Left renal pelvis (tissue), 4 donors: ENCODE measurements at regions not wholly inside any gene's neighbourhood (a gene's known extent, or its start where the extent isn't known, plus 50 kb on each side); places are given as distances from the start of the nearest gene placed in this dataset.

Experiments used
- DNase-seq, 4 donors: peaks; one replicate each; pipeline ENCODE4 v3.0.0-alpha.2; 2013; ENCODE audit warnings: low read depth in 4 of 4, low spot score in 3 of 4

- no peak for DNase-seq
These were observed 895.6 kb upstream of the SLC10A2 start for GRCh38 chr13:103961784-103962183.

DNA sequence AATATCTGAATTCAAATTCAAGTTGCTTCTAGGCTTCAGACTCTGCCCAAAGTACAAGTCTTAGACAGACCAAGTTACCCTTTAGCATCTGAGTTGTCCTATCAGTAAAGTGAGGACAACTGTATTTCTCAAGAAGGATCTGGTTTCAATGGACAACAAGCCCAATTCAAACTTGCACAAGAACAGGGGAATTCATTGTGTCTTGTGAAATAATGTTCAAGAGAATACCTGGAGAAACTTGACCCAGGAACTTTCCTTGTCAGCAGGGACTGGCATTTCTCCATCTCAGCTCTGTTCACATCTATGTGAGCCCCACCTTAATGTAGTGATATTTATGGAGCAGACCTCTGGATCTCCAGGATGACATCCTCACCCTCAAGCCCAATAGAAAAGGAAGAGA is 894.9 kb upstream of the SLC10A2 start:
- no peak for DNase-seq

DNA sequence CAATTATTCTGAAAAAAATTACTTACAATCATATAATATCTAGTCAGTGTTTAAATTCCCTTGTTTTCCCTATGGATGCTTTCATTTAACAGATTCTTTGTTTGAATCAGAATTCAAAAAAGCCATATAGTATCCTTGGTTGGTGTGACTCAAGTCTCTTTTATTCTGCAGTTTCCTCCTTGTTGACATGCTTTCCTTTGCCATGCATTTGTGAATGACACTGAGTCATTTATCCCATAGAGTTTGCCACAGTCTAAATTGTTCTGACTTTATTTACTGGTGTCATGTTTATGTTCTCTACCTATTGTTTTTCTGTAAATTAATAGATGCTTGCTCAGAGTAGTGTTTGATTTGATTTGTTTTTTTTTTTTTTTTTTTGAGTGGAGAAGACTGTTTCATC is 893.8 kb upstream of the SLC10A2 start:
- DNase-seq: no peak

DNA sequence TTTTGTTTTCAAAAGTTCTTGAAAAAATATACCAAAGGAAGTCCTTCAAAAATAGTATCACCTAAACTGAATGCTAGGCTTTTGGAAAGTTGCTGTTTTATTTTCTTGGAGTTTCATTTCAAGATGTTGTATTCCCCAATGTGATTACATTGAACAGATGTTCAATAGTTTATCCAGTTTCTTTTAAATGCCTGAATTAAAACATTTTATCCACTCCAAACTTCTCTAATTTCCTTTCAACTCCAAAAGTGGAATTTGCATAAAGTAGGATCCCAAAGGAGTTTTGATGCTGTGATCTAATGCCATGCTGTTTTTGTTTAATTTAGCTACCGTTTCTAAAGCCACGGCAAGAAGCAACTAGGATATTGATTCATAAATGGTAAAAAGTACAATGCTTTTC is 892.5 kb upstream of the SLC10A2 start:
- no peak for DNase-seq

GRCh38 chr13:103957939-103958338 is 891.7 kb upstream of the SLC10A2 start:
- DNase-seq: no peak

GRCh38 chr13:103953859-103954258 is 887.6 kb upstream of the SLC10A2 start:
- DNase-seq: no peak

DNA sequence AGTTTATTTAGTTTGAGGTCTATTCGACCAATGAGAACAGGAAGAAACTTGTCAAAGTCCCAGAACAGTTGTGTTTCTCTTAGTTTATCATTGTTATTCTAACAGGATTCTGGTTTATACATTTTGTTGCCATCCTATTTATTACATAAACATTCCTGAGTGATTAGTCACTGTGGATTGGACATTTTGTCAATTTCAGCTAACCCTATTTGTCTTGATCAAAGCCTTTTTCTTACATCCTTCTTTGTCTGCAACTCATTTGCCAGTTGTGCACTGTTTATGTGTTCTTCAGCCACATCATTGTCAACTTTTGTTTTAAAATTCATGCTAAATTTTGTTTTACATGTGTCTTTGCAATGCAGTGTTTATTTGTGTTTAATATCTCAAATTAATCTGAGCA is 886.0 kb upstream of the SLC10A2 start:
- DNase-seq: no peak

DNA sequence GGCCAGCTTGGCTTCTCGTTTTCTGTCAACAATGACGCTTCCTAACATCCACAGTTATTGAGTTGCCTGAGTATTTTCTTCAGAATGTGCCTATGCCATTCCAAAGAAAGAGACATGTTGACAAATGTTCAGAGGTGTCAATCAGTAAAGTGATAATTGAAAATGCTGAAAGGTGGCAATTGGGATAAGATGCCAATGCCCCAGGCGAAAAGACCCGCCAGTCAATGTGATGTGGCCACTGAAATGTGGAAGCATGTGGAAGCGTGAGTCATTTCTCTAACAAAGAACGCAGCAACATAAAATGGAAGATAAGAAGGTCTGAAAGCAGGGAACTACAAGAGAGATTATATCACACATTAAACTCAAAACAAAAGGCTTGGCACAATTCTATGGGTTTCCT is 882.2 kb upstream of the SLC10A2 start:
- no peak for DNase-seq

- no peak for DNase-seq
These were observed 879.6 kb upstream of the SLC10A2 start for GRCh38 chr13:103945836-103946235.

DNA sequence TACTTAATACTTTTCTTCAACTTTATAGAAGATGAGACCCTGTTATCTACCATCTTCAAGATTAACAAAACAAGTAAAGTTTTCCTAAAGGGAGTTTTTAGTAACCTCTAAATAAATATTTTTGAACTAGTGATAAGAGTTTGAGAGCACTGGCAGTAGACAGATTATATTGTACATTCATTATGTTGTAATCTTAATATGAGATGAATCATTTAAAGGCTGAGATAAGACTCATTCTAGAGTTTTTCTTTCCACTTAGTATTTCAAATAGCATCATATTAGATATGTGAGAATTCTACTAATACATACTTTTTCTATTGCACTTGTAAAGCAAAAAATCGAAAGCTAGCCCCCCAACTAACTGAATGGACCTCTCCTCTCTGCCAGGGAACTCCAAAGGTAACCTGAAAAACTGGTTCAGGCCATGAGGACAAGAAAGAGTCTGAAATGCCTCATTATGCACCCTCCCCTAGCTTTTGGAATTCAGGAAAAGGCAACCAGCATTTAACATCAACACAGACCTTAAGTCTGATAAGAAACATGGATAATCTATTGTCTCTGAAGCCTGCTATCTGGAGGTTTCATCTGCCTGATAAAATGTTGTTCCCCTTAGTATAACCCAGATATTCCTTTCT is 875.4 kb upstream of the SLC10A2 start:
- DNase-seq: peak in 1 of 4 donors; percentile 4

DNA sequence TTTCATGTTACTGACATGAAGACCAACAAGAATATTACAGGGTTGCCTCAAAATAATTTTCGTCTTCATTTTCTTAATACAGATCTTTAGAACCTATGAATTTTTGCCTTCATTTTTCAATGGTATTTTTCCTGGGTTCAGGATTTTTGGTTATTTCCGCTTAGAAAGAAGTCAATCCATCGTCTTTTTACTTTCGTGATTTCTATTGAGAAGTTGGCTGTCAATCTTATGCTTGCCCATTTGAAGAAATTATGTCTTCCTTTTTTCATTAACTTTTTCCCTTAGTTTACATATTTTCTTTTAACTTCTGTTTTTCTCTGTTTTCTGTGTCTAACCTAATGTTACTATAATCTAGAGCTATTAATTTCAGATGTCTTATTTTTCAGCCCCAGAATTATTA is 868.9 kb upstream of the SLC10A2 start:
- DNase-seq: no peak

DNA sequence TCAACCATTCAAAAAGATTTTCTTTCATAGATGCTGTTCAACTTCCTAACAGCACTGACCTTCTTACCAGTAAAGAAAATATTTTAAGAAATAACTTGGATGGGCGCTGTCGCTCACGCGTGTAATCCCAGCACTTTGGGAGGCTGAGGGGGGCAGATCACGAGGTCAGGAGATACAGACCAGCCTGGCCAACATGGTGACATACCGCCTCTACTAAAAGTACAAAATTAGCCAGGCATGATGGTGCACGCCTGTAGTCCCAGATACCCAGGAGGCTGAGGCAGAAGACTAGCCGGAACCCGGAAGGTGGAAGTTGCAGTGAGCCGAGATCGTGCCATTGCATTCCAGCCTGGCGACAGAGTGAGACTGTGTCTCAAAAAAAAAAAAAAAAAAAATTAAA is 865.7 kb upstream of the SLC10A2 start:
- DNase-seq: no peak

GRCh38 chr13:103931331-103931845 is 865.2 kb upstream of the SLC10A2 start:
- DNase-seq: peak in 1 of 4 donors; percentile 2

DNA sequence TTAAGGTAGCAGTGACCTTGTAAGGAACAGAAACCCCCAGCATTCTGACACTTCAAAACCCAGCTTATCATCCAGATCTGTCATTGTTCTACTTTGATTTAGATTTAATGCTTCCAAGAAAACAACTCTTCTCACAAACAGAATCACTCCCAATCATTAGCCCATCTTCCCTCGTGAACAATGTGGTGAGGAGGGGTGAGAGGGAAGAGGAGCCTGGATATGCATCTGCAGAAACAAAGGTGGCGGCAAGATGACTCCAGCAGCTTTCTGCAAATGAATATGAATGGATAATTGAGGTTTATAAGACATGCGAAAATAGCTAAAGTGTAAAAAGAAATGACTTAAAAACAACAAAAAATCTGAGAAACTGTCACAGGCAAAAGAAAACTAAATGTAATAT is 859.9 kb upstream of the SLC10A2 start:
- no peak for DNase-seq

DNA sequence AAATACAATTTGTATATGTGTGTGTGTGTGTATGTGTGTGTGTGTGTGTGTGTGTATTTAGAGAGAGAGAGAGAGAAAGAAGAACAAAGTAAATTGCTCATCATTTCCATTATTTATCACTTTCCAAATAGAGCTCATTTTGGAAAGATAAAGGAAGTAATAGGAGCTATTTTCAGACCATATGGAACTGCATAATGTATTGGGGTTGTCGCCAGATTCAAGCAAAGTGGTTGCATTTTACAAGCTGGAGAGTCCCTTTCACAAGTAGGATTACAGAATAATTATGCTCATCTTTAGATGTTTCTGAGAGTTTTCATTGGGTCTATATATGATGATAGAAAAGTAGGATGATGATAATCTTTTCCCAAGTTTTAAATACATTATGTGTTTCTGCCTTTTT is 842.7 kb upstream of the SLC10A2 start:
- DNase-seq: no peak

- DNase-seq: no peak
These were observed 842.1 kb upstream of the SLC10A2 start for GRCh38 chr13:103908274-103908673.

- no peak for DNase-seq
These were observed 837.6 kb upstream of the SLC10A2 start for GRCh38 chr13:103903790-103904189.

DNA sequence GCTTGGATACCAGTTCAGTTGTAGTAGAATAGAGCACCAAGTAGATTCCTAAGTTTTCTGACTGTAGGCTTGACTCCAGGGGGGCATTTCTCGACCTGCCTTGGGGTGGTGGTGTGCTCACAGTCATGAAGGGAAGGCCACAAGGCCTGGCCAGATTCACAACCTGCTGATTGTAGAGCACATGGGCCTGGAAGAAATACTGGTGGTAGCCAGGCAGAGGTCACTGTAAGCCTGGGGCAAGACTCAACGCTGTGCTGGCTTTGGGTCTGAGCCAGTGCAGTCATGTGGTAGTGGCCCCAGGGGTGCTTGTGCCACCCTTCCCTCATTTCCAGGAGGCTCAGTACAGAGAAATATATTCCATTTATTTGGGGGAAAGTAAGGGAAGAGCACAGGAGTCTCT is 832.3 kb upstream of the SLC10A2 start:
- DNase-seq: no peak

GRCh38 chr13:103895835-103896531 is 829.8 kb upstream of the SLC10A2 start:
- no peak for DNase-seq

- DNase-seq: no peak
These were observed 828.4 kb upstream of the SLC10A2 start for GRCh38 chr13:103894626-103895025.

DNA sequence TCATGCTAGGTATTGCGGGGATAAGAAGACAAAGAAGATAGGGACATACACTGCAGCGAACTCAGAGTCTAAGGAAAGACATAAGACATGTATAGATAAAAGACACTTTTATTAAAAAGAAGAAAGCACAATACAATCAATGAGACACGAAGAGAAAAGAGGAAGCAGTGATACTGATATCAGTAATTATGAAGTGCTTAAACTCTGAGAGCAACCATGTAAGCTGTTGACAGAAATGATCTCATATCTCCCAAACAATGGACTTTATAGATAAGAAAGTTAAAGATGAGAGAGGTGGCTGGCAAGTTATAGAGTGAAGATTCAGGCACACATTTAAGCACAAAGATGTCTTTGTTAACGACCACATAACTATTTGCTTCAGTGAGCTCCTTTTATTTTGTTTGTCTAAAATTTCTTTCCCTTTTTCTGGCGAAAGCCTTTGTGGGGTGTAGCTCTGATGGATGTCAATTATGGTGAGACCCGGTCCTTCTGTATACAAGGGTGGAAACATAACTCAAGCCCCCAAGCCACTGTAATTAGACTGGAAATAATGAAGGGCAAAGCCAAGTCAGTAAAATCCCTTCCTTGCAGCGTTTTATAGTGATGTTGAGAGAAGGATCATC is 818.0 kb upstream of the SLC10A2 start:
- DNase-seq: no peak

DNA sequence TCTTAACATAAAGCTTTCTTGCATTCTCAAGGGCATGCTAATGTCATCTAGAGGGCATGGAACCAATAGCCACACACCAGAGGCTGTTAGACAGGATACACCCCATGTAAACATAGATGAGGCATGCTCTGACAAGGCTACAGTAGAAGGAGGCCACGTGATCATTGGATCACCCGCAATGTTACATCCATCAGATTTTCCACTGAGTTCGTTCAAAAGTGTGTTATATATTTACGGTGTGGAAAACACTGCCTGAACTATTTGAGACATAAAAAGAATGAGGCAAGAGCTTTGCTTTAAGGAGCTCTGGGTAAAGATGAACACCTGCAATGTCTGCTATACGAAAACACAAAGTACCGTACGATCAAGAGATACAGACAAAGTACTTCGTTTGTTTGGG is 817.5 kb upstream of the SLC10A2 start:
- peak in 1 of 4 donors; percentile 33 for DNase-seq
